H1 (cell line): ENCODE measurements at regions not wholly inside any gene's neighbourhood (a gene's known extent, or its start where the extent isn't known, plus 50 kb on each side); places are given as distances from the start of the nearest gene placed in this dataset.

Experiments
- CTCF ChIA-PET: fragments of 300-600 bp; sonication (Branson Sonifier 250); formaldehyde crosslinking; loops from one replicate; lab custom pipeline; 2021; ENCODE audit not compliant: partially characterized antibody; lab: Charles Lee
- POLR2A ChIA-PET: fragments of 300-600 bp; sonication (Branson Sonifier 250); formaldehyde crosslinking; loops from one replicate; lab custom pipeline; 2021; ENCODE audit warnings: inconsistent platforms; ENCODE audit not compliant: partially characterized antibody; lab: Charles Lee
- DNase-seq, 2 experiments: peaks; one replicate each; pipeline versions ENCODE4 v3.0.0 to v3.0.0-alpha.2; 2010 to 2022; ENCODE audit warnings: low spot score in 2 of 2, low read depth in 1 of 2, mixed read lengths in 1 of 2
- FAIRE-seq: peaks from 2 replicates; lab custom pipeline; 2011; peaks lifted over from hg19 to GRCh38; lab: Jason Lieb, UNC
- H2AFZ ChIP-seq: 2 replicates; pipeline ENCODE4 v1.8.1; 2012; ENCODE audit warnings: low read length, inconsistent platforms
- H2AK5ac ChIP-seq: 2 replicates; pipeline ENCODE4 v1.6.1; 2013; ENCODE audit warnings: low read depth, low read length
- H2BK120ac ChIP-seq: replicated peaks from 2 replicates; pipeline ENCODE3; 2013; ENCODE audit warnings: low read depth, low read length, inconsistent platforms
- H2BK12ac ChIP-seq: 2 replicates; pipeline ENCODE4 v1.6.1; 2013; ENCODE audit warnings: low read depth, low read length
- H2BK15ac ChIP-seq: 2 replicates; pipeline ENCODE4 v1.6.1; 2013; ENCODE audit warnings: low read length
- H2BK20ac ChIP-seq: 2 replicates; pipeline ENCODE4 v1.6.1; 2013; ENCODE audit warnings: low read length
- H2BK5ac ChIP-seq: 2 replicates; pipeline ENCODE4 v1.6.1; 2013; ENCODE audit warnings: low read depth, low read length
- H3K14ac ChIP-seq: 2 replicates; pipeline ENCODE4 v1.6.1; 2013; ENCODE audit warnings: inconsistent platforms; ENCODE audit not compliant: insufficient read length
- H3K18ac ChIP-seq: 2 replicates; pipeline ENCODE4 v1.6.1; 2013; ENCODE audit warnings: low read length; ENCODE audit errors: extremely low read depth
- H3K23ac ChIP-seq: 2 replicates; pipeline ENCODE4 v1.6.1; 2013; ENCODE audit warnings: inconsistent platforms; ENCODE audit not compliant: insufficient read length
- H3K23me2 ChIP-seq: 2 replicates; pipeline ENCODE4 v1.6.1; 2013; ENCODE audit warnings: low read depth, low read length
- H3K27ac ChIP-seq: 2 replicates; pipeline ENCODE4 v1.6.1; 2011; ENCODE audit warnings: low read depth, low read length, inconsistent platforms
- H3K27me3 ChIP-seq, 4 experiments: replicated peaks in 1 of 4; 1 replicate in 1 of 4; 2 replicates in 3 of 4; pipeline versions ENCODE4 v1.6.1 to v1.8.1; 2011 to 2013; ENCODE audit warnings: low read length in 3 of 4, mild to moderate bottlenecking in 3 of 4, inconsistent platforms in 2 of 4, mixed read lengths in 2 of 4, moderate library complexity in 1 of 4; ENCODE audit not compliant: control insufficient read depth in 3 of 4, insufficient read depth in 3 of 4; ENCODE audit errors: extremely low read depth in 1 of 4
- H3K36me3 ChIP-seq, 4 experiments: 2 replicates each; pipeline versions ENCODE4 v1.6.1 to v1.8.1; 2011 to 2013; ENCODE audit warnings: mild to moderate bottlenecking in 4 of 4, low read length in 3 of 4, moderate library complexity in 2 of 4, control low read depth in 1 of 4, inconsistent platforms in 1 of 4; ENCODE audit not compliant: insufficient read depth in 4 of 4, control insufficient read depth in 2 of 4
- H3K4ac ChIP-seq: replicated peaks from 2 replicates; pipeline ENCODE3; 2013; ENCODE audit warnings: low read length, low read depth, mixed read lengths, inconsistent platforms; ENCODE audit not compliant: insufficient read length
- H3K4me1 ChIP-seq, 4 experiments: replicated peaks in 1 of 4; 1 replicate in 1 of 4; 2 replicates in 3 of 4; pipeline versions ENCODE4 v1.6.1 to v1.8.1; 2011 to 2013; ENCODE audit warnings: low read length in 3 of 4, inconsistent platforms in 2 of 4, mixed read lengths in 1 of 4; ENCODE audit not compliant: insufficient read depth in 4 of 4, control insufficient read depth in 3 of 4
- H3K4me2 ChIP-seq, 2 experiments: 2 replicates each; pipeline versions ENCODE4 v1.6.1 to v1.8.1; 2011 to 2013; ENCODE audit warnings: low read depth in 2 of 2, low read length in 2 of 2, control low read depth in 1 of 2, inconsistent platforms in 1 of 2, mild to moderate bottlenecking in 1 of 2; ENCODE audit not compliant: insufficient read depth in 1 of 2
- H3K4me3 ChIP-seq, 4 experiments: fragments of 200-600, 300-600 bp in 1 of 4; sonication (generic), shearing (Covaris generic), sonication (Bioruptor Twin) in 1 of 4; 2 replicates each; pipeline versions ENCODE4 v1.5.1 to v1.8.1; 2011 to 2016; ENCODE audit warnings: low read length in 4 of 4, low read depth in 3 of 4, control low read depth in 2 of 4, inconsistent platforms in 2 of 4, mild to moderate bottlenecking in 2 of 4, mixed read lengths in 1 of 4, moderate library complexity in 1 of 4; ENCODE audit not compliant: insufficient read depth in 2 of 4; ENCODE audit errors: extremely low read depth in 1 of 4
- H3K56ac ChIP-seq: replicated peaks from 2 replicates; pipeline ENCODE3; 2013; ENCODE audit warnings: low read depth, mild to moderate bottlenecking, mixed read lengths, low read length, inconsistent platforms; ENCODE audit not compliant: insufficient read length
- H3K79me1 ChIP-seq: 2 replicates; pipeline ENCODE4 v1.6.1; 2013; ENCODE audit warnings: low read depth, low read length, control low read depth
- H3K79me2 ChIP-seq, 2 experiments: 2 replicates each; pipeline versions ENCODE4 v1.6.1 to v1.8.1; 2012 to 2013; ENCODE audit warnings: low read length in 2 of 2, mild to moderate bottlenecking in 2 of 2, inconsistent platforms in 1 of 2; ENCODE audit not compliant: insufficient read depth in 2 of 2, control insufficient read depth in 1 of 2
- H3K9ac ChIP-seq, 4 experiments: replicated peaks in 1 of 4; 1 replicate in 1 of 4; 2 replicates in 3 of 4; pipeline versions ENCODE4 v1.6.1 to v1.8.1; 2011 to 2013; ENCODE audit warnings: low read depth in 3 of 4, low read length in 3 of 4, control low read depth in 2 of 4, mild to moderate bottlenecking in 2 of 4, moderate library complexity in 2 of 4, inconsistent platforms in 1 of 4; ENCODE audit errors: extremely low read depth in 1 of 4
- H3K9me3 ChIP-seq, 2 experiments: 2 replicates each; pipeline versions ENCODE4 v1.6.1 to v1.8.1; 2012 to 2013; ENCODE audit warnings: mild to moderate bottlenecking in 2 of 2, moderate library complexity in 2 of 2, control low read depth in 1 of 2, inconsistent platforms in 1 of 2, low read depth in 1 of 2, low read length in 1 of 2, mixed read lengths in 1 of 2; ENCODE audit not compliant: insufficient read depth in 2 of 2
- H4K20me1 ChIP-seq, 2 experiments: replicated peaks in 1 of 2; 2 replicates each; pipeline versions ENCODE3 to v1.8.1; 2011 to 2013; ENCODE audit warnings: inconsistent platforms in 2 of 2, low read length in 2 of 2, mild to moderate bottlenecking in 1 of 2; ENCODE audit not compliant: insufficient read depth in 2 of 2, control insufficient read depth in 1 of 2
- H4K5ac ChIP-seq: 2 replicates; pipeline ENCODE4 v1.6.1; 2013; ENCODE audit warnings: low read length, low read depth, mixed read lengths, inconsistent platforms; ENCODE audit not compliant: insufficient read length
- H4K8ac ChIP-seq: 2 replicates; pipeline ENCODE4 v1.8.0; 2013; ENCODE audit warnings: mild to moderate bottlenecking, moderate library complexity, low read length, inconsistent platforms; ENCODE audit not compliant: insufficient read depth; ENCODE audit errors: extremely low read depth
- H4K91ac ChIP-seq: replicated peaks from 2 replicates; pipeline ENCODE3; 2013; ENCODE audit warnings: low read length, mixed read lengths, inconsistent platforms; ENCODE audit not compliant: insufficient read length
- BACH1 ChIP-seq: IDR thresholded peaks from 2 replicates; pipeline ENCODE4 v1.6.1; 2012; ENCODE audit warnings: low read length, improper control_type of control experiment
- CTBP2 ChIP-seq: IDR thresholded peaks from 2 replicates; pipeline ENCODE4 v1.7.0; 2011; ENCODE audit warnings: borderline replicate concordance, mild to moderate bottlenecking, moderate library complexity, mixed read lengths, low read length; ENCODE audit not compliant: insufficient read depth, insufficient read length
- HDAC6 ChIP-seq: IDR thresholded peaks from one replicate; pipeline ENCODE4 v1.7.1; 2012; ENCODE audit warnings: low read depth, mild to moderate bottlenecking, inconsistent platforms, low read length, moderate library complexity
- KDM5A ChIP-seq: fragments of 200-600 bp; IDR thresholded peaks from 2 replicates; pipeline ENCODE4 v1.7.1; 2012; ENCODE audit warnings: mild to moderate bottlenecking, low read length, inconsistent platforms, mixed read lengths
- PHF8 ChIP-seq: fragments of 200-600 bp; sonication (generic); conservative IDR thresholded peaks from 2 replicates; pipeline ENCODE4 v1.7.1; 2012; ENCODE audit warnings: low read depth, mild to moderate bottlenecking, inconsistent platforms, low read length, moderate library complexity
- POU5F1 ChIP-seq: IDR thresholded peaks from 2 replicates; pipeline ENCODE4 v1.6.1; 2011; ENCODE audit warnings: low read depth, mild to moderate bottlenecking, low read length, moderate library complexity
- SIRT6 ChIP-seq: IDR thresholded peaks from one replicate; pipeline ENCODE4 v1.7.1; 2012; ENCODE audit warnings: low read length, inconsistent platforms
- TCF12 ChIP-seq: IDR thresholded peaks from 2 replicates; pipeline ENCODE4 v1.6.1; 2011; ENCODE audit warnings: low read depth, mild to moderate bottlenecking, low read length
- WGBS, 2 experiments: shearing (Covaris generic) in 1 of 2; methylation state at CpG; one replicate each; pipeline versions ENCODE4 v1.1.6 to v1.1.7; 2013 to 2015; ENCODE audit warnings: low lambda C conversion rate in 2 of 2, mixed read lengths in 2 of 2, inconsistent platforms in 1 of 2, low coverage in 1 of 2, missing lambda C conversion rate in 1 of 2; ENCODE audit not compliant: insufficient replicate concordance in 2 of 2, insufficient coverage in 1 of 2, insufficient read length in 1 of 2; ENCODE audit errors: extremely low coverage in 1 of 2, missing lambda C conversion rate in 1 of 2; 5-methylcytosine and 5-hydroxymethylcytosine counted together

DNA sequence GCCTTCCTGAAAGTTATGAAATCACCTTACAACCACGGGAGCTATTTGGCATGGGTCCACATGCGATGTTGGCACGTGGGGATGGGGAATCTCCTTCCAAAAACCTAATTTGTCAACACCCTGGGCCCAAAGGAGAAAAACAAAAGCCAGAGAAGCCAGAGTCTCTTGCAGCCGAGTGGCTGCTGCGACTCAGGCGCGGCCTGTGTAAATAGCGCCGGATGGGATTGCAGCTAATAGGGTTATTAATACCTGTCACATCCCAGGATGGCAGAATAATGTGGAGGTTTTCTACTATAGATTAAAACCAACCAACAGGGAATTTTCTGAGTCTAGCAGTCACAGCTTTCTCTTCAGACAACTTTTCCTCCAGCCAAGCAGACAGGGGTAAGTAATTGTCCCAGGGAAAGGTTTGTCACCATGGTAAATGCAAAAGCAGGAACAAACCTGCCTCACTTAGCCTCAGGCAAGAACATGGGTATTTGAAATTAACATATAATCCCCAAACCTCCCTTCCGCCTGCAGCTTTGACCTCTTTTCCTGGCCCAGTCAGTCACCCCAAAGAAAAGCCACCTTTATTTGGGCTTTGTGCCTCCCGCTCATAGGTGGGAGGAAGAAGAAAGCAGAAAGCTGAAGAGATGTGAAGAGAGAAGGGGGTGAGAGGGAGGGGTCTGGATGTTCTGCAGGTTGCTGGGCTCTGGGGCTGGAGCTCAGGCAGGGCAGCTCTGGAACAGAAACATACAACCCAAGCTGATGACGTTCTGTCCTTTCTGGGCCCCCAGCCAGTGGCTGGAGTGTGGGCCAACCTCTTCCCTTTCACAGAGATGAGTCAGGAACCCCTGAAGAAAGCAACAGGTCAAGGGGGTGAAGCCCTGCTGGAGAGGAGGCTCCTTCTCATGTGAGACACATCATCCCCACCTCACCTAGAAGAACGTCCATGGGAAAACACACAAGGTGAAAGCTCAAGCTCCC, 376.5 kb downstream of the NXPE2 start:
- H3K4me2 ChIP-seq: no peak overlapping the region
- H3K56ac ChIP-seq: no peak overlapping the region
- ChIA-PET POLR2A (no interaction called here), CTCF (interaction anchor here (1.2 kb wide), 1 partner anchor 11 kb away, joined by 4 read pairs; no protein-coding TSS in a partner anchor)
- H3K9ac ChIP-seq: no peak overlapping the region
- H3K36me3 ChIP-seq: no peaks in the 10 kb centered on the region
- H3K4ac ChIP-seq: no peak overlapping the region
- no peak overlapping the region for H4K8ac ChIP-seq
- H3K4me1 ChIP-seq: peaks cover 0 to 2% (median 0%) of the 10 kb centered on the region in 4 experiments; a peak in 2 of 7 replicates
- no peak overlapping the region for H3K23ac ChIP-seq
- no peak for FAIRE-seq
- H3K79me1 ChIP-seq: no peaks in the 10 kb centered on the region
- H4K91ac ChIP-seq: no peak overlapping the region
- WGBS, 2 experiments: 86% methylated on average over 13 of the region's 13 CpGs; no CpG with 5 or more reads in 1 of the 2 experiments
- H4K5ac ChIP-seq: no peak overlapping the region
- no peaks in the 10 kb centered on the region for H3K27me3 ChIP-seq
- H3K9me3 ChIP-seq: peaks cover 11 to 15% of the 10 kb centered on the region in 2 experiments
- H2AK5ac ChIP-seq: no peak overlapping the region
- TF ChIP-seq POU5F1 (no peak), HDAC6 (no peak), KDM5A (no peak), CTBP2 (no peak), TCF12 (no peak), PHF8 (no peak), BACH1 (no peak), SIRT6 (no peak)
- no peaks in the 10 kb centered on the region for H4K20me1 ChIP-seq
- no peak overlapping the region for H2BK15ac ChIP-seq
- H3K79me2 ChIP-seq: no peaks in the 10 kb centered on the region
- no peak overlapping the region for H3K18ac ChIP-seq
- no peak overlapping the region for H2BK120ac ChIP-seq
- no peaks in the 10 kb centered on the region; the same call in 1 of the 2 replicates for H3K23me2 ChIP-seq
- no peak for DNase-seq
- H2BK20ac ChIP-seq: no peak overlapping the region
- no peak overlapping the region for H2BK12ac ChIP-seq
- no peak overlapping the region for H3K27ac ChIP-seq
- H3K4me3 ChIP-seq: no peak overlapping the region
- H2BK5ac ChIP-seq: no peak overlapping the region
- no peak overlapping the region for H2AFZ ChIP-seq
- no peak overlapping the region for H3K14ac ChIP-seq
